CD4-positive, CD25-positive, alpha-beta regulatory T cell (primary cell): ENCODE measurements at regions not wholly inside any gene's neighbourhood (a gene's known extent, or its start where the extent isn't known, plus 50 kb on each side); places are given as distances from the start of the nearest gene placed in this dataset.

Experiments used
- ATAC-seq, 2 donors: fragments of 150-1000 bp; cut with Tn5 transposase; one replicate each; pipeline ENCODE4 v1.10.0; 2021; ENCODE audit warnings: low read depth in 2 of 2, moderate number of reproducible peaks in 2 of 2, moderate library complexity in 1 of 2
- DNase-seq, 3 donors: peaks; one replicate each; pipeline versions ENCODE4 v3.0.0 to v3.0.0-alpha.2; 2012 to 2022; ENCODE audit warnings: mixed read lengths in 1 of 3
- H3K27ac ChIP-seq: one replicate; pipeline ENCODE4 v1.7.0; 2013; ENCODE audit warnings: mild to moderate bottlenecking, low read length; ENCODE audit not compliant: insufficient read depth, poor library complexity, severe bottlenecking
- H3K27me3 ChIP-seq: one replicate; pipeline ENCODE4 v1.7.0; 2013; ENCODE audit warnings: low read length; ENCODE audit not compliant: control insufficient read depth, insufficient read depth
- H3K36me3 ChIP-seq: one replicate; pipeline ENCODE4 v1.7.0; 2013; ENCODE audit warnings: mild to moderate bottlenecking, low read length, moderate library complexity; ENCODE audit not compliant: control insufficient read depth, insufficient read depth
- H3K4me1 ChIP-seq: 2 replicates; pipeline ENCODE4 v1.7.0; 2013; ENCODE audit warnings: mild to moderate bottlenecking, low read length; ENCODE audit not compliant: insufficient read depth, control insufficient read depth, poor library complexity, severe bottlenecking
- H3K4me3 ChIP-seq: one replicate; pipeline ENCODE4 v1.7.0; 2013; ENCODE audit warnings: low read depth, mild to moderate bottlenecking, low read length, moderate library complexity
- H3K9me3 ChIP-seq, 2 experiments: 1 replicate in 1 of 2; 2 replicates in 1 of 2; pipeline ENCODE4 v1.7.0; 2013; ENCODE audit warnings: low read length in 2 of 2, mild to moderate bottlenecking in 1 of 2, moderate library complexity in 1 of 2; ENCODE audit not compliant: control insufficient read depth in 2 of 2
- H3K27ac Mint-ChIP-seq, 3 donors: one replicate each; pipeline ENCODE4 v1.8.0; 2020 to 2022; ENCODE audit warnings: mild to moderate bottlenecking in 3 of 3, mixed read lengths in 3 of 3, moderate library complexity in 2 of 3
- H3K27me3 Mint-ChIP-seq: one replicate; pipeline ENCODE4 v1.8.0; 2022; ENCODE audit warnings: mild to moderate bottlenecking, mixed read lengths
- H3K36me3 Mint-ChIP-seq: one replicate; pipeline ENCODE4 v1.8.0; 2020; ENCODE audit warnings: mixed read lengths
- H3K4me1 Mint-ChIP-seq, 4 donors: one replicate each; pipeline ENCODE4 v1.8.0; 2020 to 2022; ENCODE audit warnings: mixed read lengths in 4 of 4, mild to moderate bottlenecking in 1 of 4
- H3K4me3 Mint-ChIP-seq, 4 donors: one replicate each; pipeline ENCODE4 v1.8.0; 2020 to 2022; ENCODE audit warnings: mild to moderate bottlenecking in 4 of 4, mixed read lengths in 4 of 4, moderate library complexity in 3 of 4
- H3K9me3 Mint-ChIP-seq, 7 donors: one replicate each; pipeline ENCODE4 v1.8.0; 2020 to 2022; ENCODE audit warnings: mixed read lengths in 7 of 7, mild to moderate bottlenecking in 3 of 7, moderate library complexity in 2 of 7

DNA sequence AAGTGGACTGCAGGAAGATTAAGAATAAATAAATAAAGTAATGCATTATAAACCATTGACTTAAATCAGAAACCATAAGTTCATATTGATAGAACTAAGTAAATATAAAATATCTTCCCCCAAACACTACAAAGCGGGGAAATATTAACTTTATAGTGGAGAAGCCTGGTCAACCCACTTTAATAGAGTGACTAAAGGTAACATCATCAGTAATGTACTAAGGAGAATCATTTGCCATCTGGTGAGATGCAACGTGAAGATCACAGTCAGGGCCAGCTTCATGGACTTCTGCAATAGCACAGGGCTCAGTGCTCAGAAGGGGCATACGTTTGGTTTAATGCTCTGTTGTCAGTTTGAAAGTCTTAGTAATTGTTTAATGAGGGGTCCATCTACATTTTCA, 58.8 kb upstream of the CD83 start:
- Mint-ChIP-seq H3K9me3 (peaks cover 0 to 10% (median 2%) of the 10 kb centered on the region in 7 donors), H3K4me3 (no peak overlapping the region), H3K27ac (no peak overlapping the region), H3K4me1 (no peaks in the 10 kb centered on the region), H3K36me3 (no peaks in the 10 kb centered on the region), H3K27me3 (peaks cover 74% of the 10 kb centered on the region)
- no peaks in the 10 kb centered on the region for H3K36me3 ChIP-seq
- DNase-seq (no peak), ATAC-seq (no peak)
- H3K9me3 ChIP-seq, result peaks cover 0 to 4% of the 10 kb centered on the region in 2 experiments
- H3K27ac ChIP-seq, result no peak overlapping the region
- H3K27me3 ChIP-seq, result peaks cover 39% of the 10 kb centered on the region
- no peak overlapping the region for H3K4me3 ChIP-seq
- H3K4me1 ChIP-seq, result no peaks in the 10 kb centered on the region

GRCh38 chr6:14059791-14060436, 57.7 kb upstream of the CD83 start:
- no peaks in the 10 kb centered on the region for H3K36me3 ChIP-seq
- H3K27ac ChIP-seq, result no peak overlapping the region
- no peaks in the 10 kb centered on the region for H3K4me1 ChIP-seq
- H3K9me3 ChIP-seq, result peaks cover 0 to 4% of the 10 kb centered on the region in 2 experiments
- DNase-seq (no peak), ATAC-seq (no peak)
- H3K4me3 ChIP-seq, result no peak overlapping the region
- H3K9me3 Mint-ChIP-seq, result peaks cover 0 to 10% (median 2%) of the 10 kb centered on the region in 7 donors
- H3K27ac Mint-ChIP-seq, result no peak overlapping the region
- no peak overlapping the region for H3K4me3 Mint-ChIP-seq
- H3K4me1 Mint-ChIP-seq, result no peaks in the 10 kb centered on the region
- H3K36me3 Mint-ChIP-seq, result no peaks in the 10 kb centered on the region
- H3K27me3 Mint-ChIP-seq, result peaks cover 65% of the 10 kb centered on the region
- H3K27me3 ChIP-seq, result peaks cover 41% of the 10 kb centered on the region

DNA sequence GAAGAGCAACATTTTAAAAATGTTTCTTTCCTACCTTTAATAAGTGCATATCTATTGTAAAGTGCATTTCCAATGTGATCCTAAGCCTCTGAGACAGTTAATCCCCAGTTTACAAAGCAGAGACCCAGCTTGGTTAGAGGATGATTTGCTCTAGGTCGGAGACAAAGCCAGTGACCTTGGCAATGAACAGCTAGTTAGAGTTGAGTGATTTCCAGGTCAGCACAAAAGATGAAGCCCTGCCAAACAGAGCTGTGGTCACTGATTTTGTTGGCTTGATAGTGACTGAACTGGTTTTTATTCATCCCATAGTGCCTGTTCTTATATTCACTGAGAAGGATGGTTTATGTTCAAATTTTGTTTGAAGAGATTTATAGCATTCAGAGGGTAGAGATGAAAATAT, 56.6 kb upstream of the CD83 start:
- H3K27ac ChIP-seq, result no peak overlapping the region
- Mint-ChIP-seq H3K36me3 (no peaks in the 10 kb centered on the region), H3K27ac (no peak overlapping the region), H3K4me3 (no peak overlapping the region), H3K27me3 (peaks cover 62% of the 10 kb centered on the region), H3K4me1 (no peaks in the 10 kb centered on the region), H3K9me3 (peaks cover 0 to 10% (median 2%) of the 10 kb centered on the region in 7 donors)
- no peak overlapping the region for H3K4me3 ChIP-seq
- peaks cover 0 to 4% of the 10 kb centered on the region in 2 experiments for H3K9me3 ChIP-seq
- H3K27me3 ChIP-seq, result peaks cover 41% of the 10 kb centered on the region
- DNase-seq (no peak), ATAC-seq (no peak)
- no peaks in the 10 kb centered on the region for H3K36me3 ChIP-seq
- H3K4me1 ChIP-seq, result no peaks in the 10 kb centered on the region

- no peak overlapping the region for H3K27ac Mint-ChIP-seq
Observed at GRCh38 chr6:14061643-14062042, 55.9 kb upstream of the CD83 start.

DNA sequence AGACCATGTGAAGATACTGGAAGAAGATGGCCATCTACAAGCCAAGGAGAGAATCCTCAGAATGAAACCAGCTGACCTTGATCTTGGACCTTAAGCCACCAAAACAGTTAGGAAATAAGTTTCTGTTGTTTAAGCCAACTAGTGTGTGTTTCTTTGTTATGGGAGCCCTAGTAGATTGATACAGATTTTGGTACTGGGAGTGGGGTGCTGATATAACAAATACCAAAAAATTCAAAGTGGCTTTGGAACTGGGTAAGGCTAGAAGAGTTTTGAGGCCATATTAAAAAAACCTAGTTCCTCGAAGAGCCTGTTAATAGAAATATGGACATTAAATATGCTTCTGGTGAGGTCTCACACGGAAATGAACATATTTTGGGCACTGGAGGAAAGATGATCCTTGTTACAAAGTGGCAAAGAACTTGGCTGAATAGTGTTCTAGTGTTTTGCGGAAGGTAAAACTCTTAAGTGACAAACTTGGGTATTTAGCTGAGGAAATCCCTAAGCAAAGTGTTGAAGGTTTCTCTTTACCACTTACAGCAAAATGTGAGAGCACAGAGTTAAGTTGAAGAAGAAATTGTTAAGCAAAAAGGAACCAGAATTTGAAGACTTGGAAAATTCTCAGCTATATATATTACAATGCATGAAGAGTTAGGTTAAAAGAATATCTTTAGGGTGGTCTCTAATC, 55.1 kb upstream of the CD83 start:
- H3K9me3 ChIP-seq, result peaks cover 0 to 4% of the 10 kb centered on the region in 2 experiments
- peaks cover 65% of the 10 kb centered on the region for H3K27me3 Mint-ChIP-seq
- H3K27ac ChIP-seq, result no peak overlapping the region
- no peak overlapping the region for H3K27ac Mint-ChIP-seq
- H3K9me3 Mint-ChIP-seq, result peaks cover 0 to 10% (median 2%) of the 10 kb centered on the region in 7 donors
- no peak overlapping the region for H3K4me3 ChIP-seq
- H3K36me3 ChIP-seq, result no peaks in the 10 kb centered on the region
- peaks cover 41% of the 10 kb centered on the region for H3K27me3 ChIP-seq
- ATAC-seq (no peak), DNase-seq (no peak)
- H3K36me3 Mint-ChIP-seq, result no peaks in the 10 kb centered on the region
- peaks cover 5% of the 10 kb centered on the region for H3K4me1 ChIP-seq
- no peak overlapping the region for H3K4me3 Mint-ChIP-seq
- H3K4me1 Mint-ChIP-seq, result peaks cover 0 to 4% (median 3%) of the 10 kb centered on the region in 4 donors

More at GRCh38 chr6:14061643-14062042, 55.9 kb upstream of the CD83 start:
- no peak for DNase-seq
- no peak overlapping the region for H3K4me3 ChIP-seq
- no peak for ATAC-seq
- no peaks in the 10 kb centered on the region for H3K36me3 ChIP-seq
- Mint-ChIP-seq H3K4me1 (peaks cover 0 to under 1% (median 0%) of the 10 kb centered on the region in 4 donors), H3K4me3 (no peak overlapping the region), H3K36me3 (no peaks in the 10 kb centered on the region), H3K27me3 (peaks cover 64% of the 10 kb centered on the region), H3K9me3 (peaks cover 0 to 10% (median 2%) of the 10 kb centered on the region in 7 donors)
- H3K4me1 ChIP-seq, result peaks cover under 1% of the 10 kb centered on the region
- H3K27me3 ChIP-seq, result peaks cover 41% of the 10 kb centered on the region
- no peak overlapping the region for H3K27ac ChIP-seq
- peaks cover 0 to 4% of the 10 kb centered on the region in 2 experiments for H3K9me3 ChIP-seq

DNA sequence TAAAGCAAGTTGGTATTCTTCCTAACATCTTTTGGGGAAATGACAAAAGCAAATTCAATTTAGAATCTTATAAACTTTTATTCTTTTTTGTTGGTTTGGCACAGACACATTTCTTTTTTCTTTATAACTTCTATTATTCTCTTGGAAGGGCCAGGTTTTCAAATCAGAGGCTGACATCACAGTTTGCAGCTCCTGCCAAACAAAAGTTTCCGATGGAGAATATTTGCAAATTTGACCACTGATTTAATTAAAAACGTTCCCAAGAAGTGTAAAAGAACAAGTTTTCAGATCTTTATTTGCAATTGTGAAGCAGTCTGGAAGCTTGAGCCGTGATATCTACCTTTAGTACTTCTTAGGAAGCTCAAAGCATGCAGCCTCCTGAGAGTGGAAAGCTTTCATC, 53.8 kb upstream of the CD83 start:
- no peak for ATAC-seq
- no peak overlapping the region for H3K27ac Mint-ChIP-seq
- no peak overlapping the region for H3K4me3 Mint-ChIP-seq
- H3K9me3 ChIP-seq, result peaks cover 0 to 4% of the 10 kb centered on the region in 2 experiments
- H3K4me3 ChIP-seq, result no peak overlapping the region
- H3K27me3 ChIP-seq, result peaks cover 36% of the 10 kb centered on the region
- H3K27ac ChIP-seq, result no peak overlapping the region
- H3K36me3 Mint-ChIP-seq, result no peaks in the 10 kb centered on the region
- peaks cover 5% of the 10 kb centered on the region for H3K4me1 ChIP-seq
- peaks cover 0 to 4% (median 3%) of the 10 kb centered on the region in 4 donors for H3K4me1 Mint-ChIP-seq
- no peak for DNase-seq
- H3K36me3 ChIP-seq, result no peaks in the 10 kb centered on the region
- H3K9me3 Mint-ChIP-seq, result peaks cover 0 to 10% (median 1%) of the 10 kb centered on the region in 7 donors
- peaks cover 53% of the 10 kb centered on the region for H3K27me3 Mint-ChIP-seq

GRCh38 chr6:14065350-14065749, 52.2 kb upstream of the CD83 start:
- H3K27me3 ChIP-seq, result peaks cover 26% of the 10 kb centered on the region
- DNase-seq (no peak), ATAC-seq (no peak)
- H3K36me3 ChIP-seq, result no peaks in the 10 kb centered on the region
- no peak overlapping the region for H3K27ac ChIP-seq
- Mint-ChIP-seq H3K27ac (no peak overlapping the region), H3K4me1 (peaks cover 0 to 4% (median 3%) of the 10 kb centered on the region in 4 donors), H3K36me3 (no peaks in the 10 kb centered on the region), H3K4me3 (no peak overlapping the region), H3K9me3 (peaks cover 0 to 10% (median 1%) of the 10 kb centered on the region in 7 donors), H3K27me3 (peaks cover 40% of the 10 kb centered on the region)
- no peak overlapping the region for H3K4me3 ChIP-seq
- peaks cover 0 to 4% of the 10 kb centered on the region in 2 experiments for H3K9me3 ChIP-seq
- peaks cover 5% of the 10 kb centered on the region for H3K4me1 ChIP-seq
